ENCODE measurements at regions not wholly inside any gene's neighbourhood (a gene's known extent, or its start where the extent isn't known, plus 50 kb on each side); places are given as distances from the start of the nearest gene placed in this dataset.

GRCh38 chr16:5551909-5552308, 454.3 kb upstream of the EEF2KMT start:
- ChIA-PET CTCF (no interaction called here), POLR2A (ENCODE audit: unreplicated experiment) (no interaction called here)
- no peaks in the 10 kb centered on the region for H3K27me3 ChIP-seq (ENCODE audit: control insufficient read depth, insufficient read depth, low read length)
- no peak overlapping the region for H2BK120ac ChIP-seq (ENCODE audit: low read depth, low read length)
- H4K91ac ChIP-seq (ENCODE audit: insufficient read depth, low read depth, low read length) = no peak overlapping the region
- TF ChIP-seq RFX5 (IDR thresholded peaks at IDR 0.05; ENCODE audit: low read depth, low read length) (no peak), MAZ (IDR thresholded peaks at IDR 0.05; ENCODE audit: borderline replicate concordance, low read depth, low read length) (no peak), USF2 (IDR thresholded peaks at IDR 0.05; ENCODE audit: low read depth, low read length) (no peak), CHD1 (IDR thresholded peaks at IDR 0.05; ENCODE audit: low read depth, low read length) (no peak)
- H4K5ac ChIP-seq (ENCODE audit: low read depth, low read length) = no peak overlapping the region
- in situ Hi-C loops (cut with MboI; ENCODE audit: low sequenced_read_pairs) = loop anchor here (25.0 kb wide), 1 partner anchor 110 kb away; no protein-coding TSS in a partner anchor
- peaks cover 11% of the 10 kb centered on the region for H3K9me3 ChIP-seq (ENCODE audit: control insufficient read depth, insufficient read depth, low read length)
- no peak overlapping the region for H2BK5ac ChIP-seq (ENCODE audit: low read depth, low read length, poor library complexity, severe bottlenecking)
- dilution Hi-C loops (cut with HindIII; ENCODE audit: low sequenced_read_pairs, unreplicated experiment) = no loop called here
- no peaks in the 10 kb centered on the region for H3K36me3 ChIP-seq (ENCODE audit: control insufficient read depth, insufficient read depth, low read length)
- no peak overlapping the region for H3K4ac ChIP-seq (ENCODE audit: low read depth, low read length)
- ATAC-seq (ENCODE audit: low read depth) = no peak
- no peak overlapping the region for H2AK9ac ChIP-seq (replicated peaks; ENCODE audit: low read depth, low read length, poor library complexity)
- H2BK15ac ChIP-seq (ENCODE audit: low read depth, low read length) = no peak overlapping the region
- H2AFZ ChIP-seq (replicated peaks; ENCODE audit: low read length, poor library complexity) = no peak overlapping the region
- no peaks in the 10 kb centered on the region for H3K79me1 ChIP-seq (ENCODE audit: low read depth in 1 of 2, low read length in 2 of 2)
- H4K20me1 ChIP-seq (ENCODE audit: insufficient read depth, low read length) = no peaks in the 10 kb centered on the region
- H3K56ac ChIP-seq (ENCODE audit: extremely low read depth, insufficient read depth, low read length) = no peak overlapping the region
- H2AK5ac ChIP-seq (ENCODE audit: low read depth, low read length) = no peak overlapping the region
- H3K23ac ChIP-seq (ENCODE audit: low read depth, low read length) = no peak overlapping the region
- BruUV-seq (replicated peaks) = no TSS peak
- no peak overlapping the region for H3K9ac ChIP-seq (ENCODE audit: low read depth, low read length)
- DNase-seq = no peak
- H3K18ac ChIP-seq (ENCODE audit: low read depth, low read length) = no peak overlapping the region
- no peak overlapping the region for H3K14ac ChIP-seq (replicated peaks; ENCODE audit: low read depth, low read length)
- no peak overlapping the region for H3K4me2 ChIP-seq (ENCODE audit: low read depth, low read length)
- WGBS, 2 experiments (ENCODE audit: extremely low coverage in 2 of 2, insufficient read length in 1 of 2) = no CpG with 5 or more reads among the region's 7 CpGs
- intact Hi-C loops (cut with micrococcal nuclease) = no loop called here
- no peak overlapping the region for H3K27ac ChIP-seq (ENCODE audit: insufficient read depth, low read length)
- H3K9me1 ChIP-seq (ENCODE audit: insufficient read depth, low read length) = no peaks in the 10 kb centered on the region
- no peaks in the 10 kb centered on the region for H3K4me1 ChIP-seq (ENCODE audit: control insufficient read depth, insufficient read depth, low read length)
- H4K8ac ChIP-seq (ENCODE audit: low read depth in 2 of 2, low read length in 2 of 2) = no peak overlapping the region
- H2BK20ac ChIP-seq (ENCODE audit: low read depth, low read length) = no peak overlapping the region
- H3K4me3 ChIP-seq (ENCODE audit: insufficient read depth, low read depth, low read length) = no peak overlapping the region
